ENCODE measurements at regions not wholly inside any gene's neighbourhood (a gene's known extent, or its start where the extent isn't known, plus 50 kb on each side); places are given as distances from the start of the nearest gene placed in this dataset.

DNA sequence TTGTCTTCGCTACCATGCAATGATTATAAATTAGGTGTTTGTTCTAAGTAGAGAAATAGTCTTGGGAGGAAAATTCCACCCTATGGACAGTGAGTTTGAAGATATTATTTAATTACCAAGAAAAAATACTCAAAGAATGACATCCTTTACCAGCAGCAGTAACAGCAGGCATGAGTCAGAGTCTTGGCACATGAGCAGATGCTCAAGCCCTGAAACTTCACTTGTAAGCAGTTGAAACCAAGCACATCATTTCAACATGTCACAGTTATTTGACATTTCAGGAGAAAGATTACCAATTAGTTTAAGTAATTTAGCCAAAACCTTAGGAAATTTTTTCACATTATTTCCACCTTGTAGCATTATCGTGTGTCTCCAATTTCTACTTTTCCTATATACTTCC is 99.2 kb downstream of the C12orf50 start:
- DNase-seq: no peak

GRCh38 chr12:87929346-87929745 is 99.9 kb downstream of the C12orf50 start:
- DNase-seq: no peak

DNA sequence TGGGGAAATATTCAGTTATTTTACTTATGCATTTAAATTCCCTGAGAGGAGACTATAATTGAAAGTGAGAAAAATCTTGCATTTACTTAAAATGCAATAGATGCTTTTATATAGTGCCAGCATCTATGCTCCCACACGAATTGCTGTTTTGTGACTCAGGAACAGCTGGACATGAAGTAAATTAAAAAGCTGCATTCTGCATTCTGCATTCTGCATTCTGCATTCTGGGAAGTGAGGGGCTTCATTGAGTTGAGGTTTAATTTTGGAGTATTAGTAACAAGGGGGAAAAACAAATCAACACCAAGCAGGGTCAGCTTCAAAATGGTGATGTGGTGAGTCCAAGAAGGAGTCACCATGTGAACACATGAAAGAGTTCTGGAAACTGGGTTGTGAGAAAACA is 101.2 kb downstream of the C12orf50 start:
- DNase-seq: no peak

DNA sequence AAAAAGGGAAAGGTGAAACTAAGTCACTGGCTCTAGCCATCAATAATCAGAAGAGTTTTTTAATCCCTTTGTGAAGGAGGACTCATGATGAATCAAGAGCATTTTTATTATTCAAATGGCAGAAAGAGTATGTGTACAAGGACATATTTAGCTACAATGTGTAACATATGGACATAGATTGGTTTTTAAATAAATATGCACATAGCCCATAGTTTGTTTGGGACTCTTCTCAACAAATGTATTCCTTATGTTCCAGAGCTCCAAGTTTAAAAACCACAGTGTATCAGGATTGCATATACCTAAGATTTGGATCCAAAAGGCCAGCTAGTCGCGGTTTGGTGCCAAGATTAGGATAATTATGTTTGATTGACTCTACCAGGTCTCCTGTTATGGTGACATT is 104.2 kb downstream of the C12orf50 start:
- DNase-seq: no peak

GRCh38 chr12:87924149-87924548 is 105.1 kb downstream of the C12orf50 start:
- DNase-seq: no peak

DNA sequence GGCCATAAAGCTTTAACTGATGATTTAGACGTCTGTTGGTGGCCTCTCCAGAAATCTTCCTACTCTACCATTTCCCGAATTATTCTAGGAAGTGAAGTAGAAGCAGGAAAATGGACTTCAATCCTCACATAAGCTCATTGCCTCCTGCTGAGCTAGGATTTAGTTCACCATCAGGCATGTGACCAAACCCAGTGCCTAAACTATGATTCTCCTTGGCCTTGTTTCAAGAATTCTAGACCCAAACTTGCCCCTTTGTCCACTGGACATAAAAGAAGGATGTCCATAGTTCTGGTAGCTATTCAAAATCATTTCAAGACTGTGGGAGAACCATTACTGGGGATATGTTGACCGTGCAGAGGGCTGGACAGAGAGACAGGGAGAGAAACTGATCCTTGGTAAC is 105.8 kb downstream of the C12orf50 start:
- no peak for DNase-seq

GRCh38 chr12:87922736-87923135 is 106.5 kb downstream of the C12orf50 start:
- no peak for DNase-seq

DNA sequence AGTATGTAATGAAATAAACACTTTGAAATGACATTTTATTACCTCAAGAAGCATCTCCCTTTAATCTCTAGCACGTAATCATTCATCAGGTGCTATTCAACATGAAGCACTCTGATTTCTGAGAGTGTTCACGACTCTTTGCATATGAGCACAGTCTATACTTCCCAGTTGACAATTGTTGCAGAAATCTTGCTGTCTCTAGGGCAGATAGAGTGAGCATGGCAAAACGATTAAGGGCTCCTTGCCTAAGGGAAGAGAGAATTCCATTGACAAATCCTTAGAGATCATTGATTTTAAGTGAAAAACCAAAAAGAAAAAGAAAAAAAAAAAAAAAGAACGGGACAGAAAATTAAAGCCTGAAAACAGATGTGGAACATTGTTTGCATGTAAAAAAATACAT is 107.6 kb downstream of the C12orf50 start:
- no peak for DNase-seq

GRCh38 chr12:87920139-87920538 is 109.1 kb downstream of the C12orf50 start:
- no peak for DNase-seq

DNA sequence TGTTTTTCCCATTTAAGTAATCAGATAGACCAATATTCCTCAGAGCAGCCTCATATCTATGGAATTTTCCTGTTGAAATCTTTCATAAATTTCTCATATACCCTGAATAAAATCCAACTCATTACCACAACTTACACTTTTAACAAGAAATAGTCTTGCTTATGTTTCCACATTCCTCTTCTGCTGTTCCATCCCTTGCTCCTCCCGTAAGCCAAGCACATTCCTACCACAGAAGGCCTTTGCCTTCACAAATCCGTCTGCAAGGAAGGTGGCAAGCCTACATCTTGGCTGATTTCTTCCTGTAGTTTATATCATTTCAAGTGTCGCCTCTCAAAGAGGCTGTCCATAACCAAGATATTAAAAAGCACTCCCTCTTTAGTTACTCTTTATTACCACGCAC is 127.7 kb downstream of the C12orf50 start:
- DNase-seq: no peak

- DNase-seq: no peak
Observed at GRCh38 chr12:87897662-87898061, 131.5 kb downstream of the C12orf50 start.

GRCh38 chr12:87883806-87884205 is 145.4 kb downstream of the C12orf50 start:
- DNase-seq: no peak

DNA sequence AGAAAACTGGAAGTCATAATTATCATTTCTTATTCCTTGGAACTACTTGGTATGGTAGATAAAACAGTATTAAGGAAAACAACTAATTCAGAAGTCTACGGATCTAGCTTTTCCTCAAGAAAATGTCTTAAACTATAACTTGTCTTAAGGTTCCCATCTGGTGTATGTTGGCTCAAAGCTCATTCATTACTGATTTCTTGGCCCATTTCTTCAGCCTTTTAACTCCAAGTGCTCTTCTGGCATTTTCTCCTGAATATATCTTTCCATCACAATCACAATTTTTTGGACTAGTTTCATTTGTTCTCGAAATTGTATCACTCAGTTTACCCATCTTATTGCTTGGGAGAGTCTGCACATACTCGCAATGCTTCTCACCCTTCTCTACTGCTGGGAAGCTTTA is 150.1 kb downstream of the C12orf50 start:
- no peak for DNase-seq

- no peak for DNase-seq
Observed at GRCh38 chr12:87870493-87871460, 158.4 kb downstream of the C12orf50 start.

DNA sequence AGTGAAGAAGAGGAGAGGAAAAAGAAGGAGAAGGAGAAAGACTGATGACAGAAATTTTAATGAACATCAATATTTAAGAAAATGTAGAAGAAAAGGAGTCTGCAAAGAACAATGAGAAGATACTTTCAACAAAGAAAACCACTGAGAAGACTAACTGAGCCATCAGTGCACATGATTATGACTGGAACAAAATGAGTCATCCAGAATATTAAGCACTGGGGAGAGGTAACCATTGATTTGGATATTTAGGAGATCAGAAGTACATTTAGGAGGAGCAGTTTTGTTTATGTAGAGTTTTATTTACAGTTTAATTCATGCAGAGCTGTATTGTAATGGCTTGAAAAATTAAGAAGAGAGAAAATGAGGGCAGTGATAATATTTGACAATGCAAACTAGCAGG is 159.1 kb downstream of the C12orf50 start:
- no peak for DNase-seq

- no peak for DNase-seq
Observed at GRCh38 chr12:87866578-87867292, 162.5 kb downstream of the C12orf50 start.

DNA sequence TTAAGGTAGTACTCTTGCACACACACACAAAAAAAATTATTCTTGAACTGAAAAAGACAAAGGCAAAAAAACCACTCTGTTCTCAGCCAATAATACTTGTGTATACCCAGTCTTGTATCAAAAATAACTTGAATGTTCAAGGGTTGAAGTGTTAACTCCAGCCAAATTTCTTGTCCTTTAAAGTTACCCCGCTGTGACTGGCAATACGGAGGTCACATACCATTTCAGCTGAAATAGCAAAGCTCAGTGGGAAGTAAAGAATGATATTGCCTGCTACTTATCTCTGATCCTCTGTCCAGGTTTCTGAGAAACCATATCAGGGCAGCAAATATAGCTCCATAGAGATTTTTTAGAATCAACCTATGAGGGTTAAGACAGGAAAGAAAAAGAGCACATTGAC is 167.4 kb downstream of the C12orf50 start:
- no peak for DNase-seq

GRCh38 chr12:87853448-87854003 is 175.7 kb downstream of the C12orf50 start:
- DNase-seq: no peak

- DNase-seq: no peak
Observed at GRCh38 chr12:87849074-87849473, 180.1 kb downstream of the C12orf50 start.

DNA sequence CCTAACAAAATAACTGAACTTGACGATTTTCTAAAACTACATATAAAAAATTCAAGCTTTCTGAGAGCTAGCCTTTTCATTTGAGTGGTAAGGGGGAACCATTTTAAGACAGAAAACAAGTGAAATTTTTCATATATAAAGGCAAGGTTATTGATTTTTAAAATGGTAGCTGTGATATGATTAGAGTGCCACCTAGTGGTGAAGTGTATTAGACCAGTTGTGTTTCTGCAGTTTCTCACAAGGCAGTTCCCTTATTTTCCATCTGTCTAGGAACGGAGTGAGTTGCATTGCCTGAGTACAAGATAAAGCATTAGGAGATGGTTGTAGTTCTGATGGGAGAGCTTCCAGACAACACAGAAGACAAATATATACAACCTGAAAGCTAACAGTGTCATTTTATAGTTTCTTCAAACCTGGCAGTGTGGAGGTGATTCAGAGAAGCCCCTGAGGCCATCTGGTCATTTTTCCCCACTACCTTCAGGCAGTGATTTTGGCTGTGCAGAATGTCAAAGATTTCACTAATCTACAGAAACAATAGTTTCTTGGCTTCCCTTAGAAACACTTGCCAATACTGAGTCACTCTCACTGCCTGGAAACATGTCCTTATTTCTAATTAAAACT is 180.8 kb downstream of the C12orf50 start:
- DNase-seq: peak; percentile 69

DNA sequence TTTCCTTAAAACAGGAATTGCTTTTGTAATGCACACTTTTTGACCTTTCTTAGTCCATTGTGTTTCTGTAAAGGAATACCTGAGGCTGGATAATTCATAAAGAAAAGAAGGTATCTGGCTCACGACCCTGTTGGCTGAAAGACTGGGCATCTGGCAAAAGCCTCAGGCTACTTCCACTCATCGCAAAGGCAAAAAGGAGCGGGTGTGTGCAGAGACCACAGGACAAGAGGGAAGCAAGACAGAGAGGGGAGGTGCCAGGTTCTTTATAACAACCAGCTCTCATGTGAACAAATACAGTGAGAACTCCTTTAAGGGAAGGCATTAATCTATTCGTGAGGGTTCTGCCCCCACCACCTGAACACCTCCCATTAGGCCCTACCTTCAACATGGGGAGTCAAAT is 182.1 kb downstream of the C12orf50 start:
- DNase-seq: no peak

- no peak for DNase-seq
Observed at GRCh38 chr12:87846045-87846444, 183.2 kb downstream of the C12orf50 start.

GRCh38 chr12:87841935-87842334 is 187.3 kb downstream of the C12orf50 start:
- DNase-seq: no peak

Data from suppressor macrophage treated with lipopolysaccharide for 4 hours (primary cell).